ENCODE measurements at regions not wholly inside any gene's neighbourhood (a gene's known extent, or its start where the extent isn't known, plus 50 kb on each side); places are given as distances from the start of the nearest gene placed in this dataset.

GRCh38 chr20:55880361-55880760, 125.0 kb downstream of the CBLN4 start:
- no peak for TF ChIP-seq CTCF (IDR thresholded peaks at IDR 0.05; ENCODE audit: insufficient read depth, low read depth, low read length, missing control alignments)
- H3K4me3 ChIP-seq (ENCODE audit: low read length): no peak overlapping the region
- DNase-seq (ENCODE audit: low read depth): no peak

GRCh38 chr20:55855052-55855451, 150.3 kb downstream of the CBLN4 start:
- H3K4me3 ChIP-seq (ENCODE audit: low read length): no peak overlapping the region
- no peak for DNase-seq (ENCODE audit: low read depth)
- TF ChIP-seq CTCF (IDR thresholded peaks at IDR 0.05; ENCODE audit: insufficient read depth, low read depth, low read length, missing control alignments): no peak

- H3K4me3 ChIP-seq (ENCODE audit: low read length): no peak overlapping the region
- no peak for TF ChIP-seq CTCF (IDR thresholded peaks at IDR 0.05; ENCODE audit: insufficient read depth, low read depth, low read length, missing control alignments)
- DNase-seq (ENCODE audit: low read depth): no peak
Observed at GRCh38 chr20:55830121-55830827, 175.0 kb downstream of the CBLN4 start.

- H3K4me3 ChIP-seq (ENCODE audit: low read length): no peak overlapping the region
- no peak for DNase-seq (ENCODE audit: low read depth)
- no peak for TF ChIP-seq CTCF (IDR thresholded peaks at IDR 0.05; ENCODE audit: insufficient read depth, low read depth, low read length, missing control alignments)
Observed at GRCh38 chr20:55805138-55805537, 200.2 kb downstream of the CBLN4 start.

- no peak for TF ChIP-seq CTCF (IDR thresholded peaks at IDR 0.05; ENCODE audit: insufficient read depth, low read depth, low read length, missing control alignments)
- no peak overlapping the region for H3K4me3 ChIP-seq (ENCODE audit: low read length)
- no peak for DNase-seq (ENCODE audit: low read depth)
Observed at GRCh38 chr20:55800552-55801245, 204.6 kb downstream of the CBLN4 start.

- no peak for DNase-seq (ENCODE audit: low read depth)
- no peak for TF ChIP-seq CTCF (IDR thresholded peaks at IDR 0.05; ENCODE audit: insufficient read depth, low read depth, low read length, missing control alignments)
- H3K4me3 ChIP-seq (ENCODE audit: low read length): no peak overlapping the region
Observed at GRCh38 chr20:55793986-55794385, 211.3 kb downstream of the CBLN4 start.
